SU-DHL-6 (cell line): ENCODE measurements at regions not wholly inside any gene's neighbourhood (a gene's known extent, or its start where the extent isn't known, plus 50 kb on each side); places are given as distances from the start of the nearest gene placed in this dataset.

Experiments used
- H2AFZ ChIP-seq: fragments of 200-600 bp; sonication (generic); 2 replicates; pipeline ENCODE4 v1.6.1; 2014; ENCODE audit warnings: low read depth, mild to moderate bottlenecking, moderate library complexity, mixed read lengths, antibody characterized with exemption, low read length; ENCODE audit not compliant: severe bottlenecking
- H3F3A ChIP-seq: fragments of 200-600 bp; shearing (Covaris generic); 2 replicates; pipeline ENCODE4 v1.6.0; 2016; ENCODE audit warnings: antibody characterized with exemption, mild to moderate bottlenecking; ENCODE audit not compliant: insufficient read depth
- H3K27ac ChIP-seq: fragments of 200-600 bp; sonication (generic); 2 replicates; pipeline ENCODE4 v1.5.1; 2016; ENCODE audit warnings: low read depth, mild to moderate bottlenecking, low read length, moderate library complexity, mixed read lengths
- H3K27me3 ChIP-seq: fragments of 200-600 bp; sonication (generic), shearing (Covaris generic); 2 replicates; pipeline ENCODE4 v1.6.0; 2014; ENCODE audit warnings: mild to moderate bottlenecking, low read length
- H3K36me3 ChIP-seq: fragments of 200-600 bp; sonication (generic); 2 replicates; pipeline ENCODE4 v1.6.1; 2014; ENCODE audit warnings: mild to moderate bottlenecking, low read length, mixed read lengths
- H3K4me2 ChIP-seq: fragments of 300-600, 200-600 bp; shearing (Covaris generic), sonication (generic); 2 replicates; pipeline ENCODE4 v1.6.0; 2014; ENCODE audit warnings: low read length, low read depth, mild to moderate bottlenecking; ENCODE audit not compliant: poor library complexity, severe bottlenecking
- H3K4me3 ChIP-seq: fragments of 200-600 bp; sonication (generic); 2 replicates; pipeline ENCODE4 v1.5.1; 2014; ENCODE audit warnings: antibody characterized with exemption, low read length, mild to moderate bottlenecking, mixed read lengths; ENCODE audit not compliant: insufficient read depth, poor library complexity, severe bottlenecking
- H3K79me2 ChIP-seq: fragments of 200-600 bp; sonication (generic); 2 replicates; pipeline ENCODE4 v1.6.1; 2014; ENCODE audit warnings: mild to moderate bottlenecking, low read length, moderate library complexity; ENCODE audit not compliant: insufficient read depth
- H3K9ac ChIP-seq: fragments of 200-600 bp; sonication (generic); 2 replicates; pipeline ENCODE4 v1.7.0; 2014; ENCODE audit warnings: mild to moderate bottlenecking, low read length
- H3K9me2 ChIP-seq: fragments of 200-600 bp; sonication (generic); replicated peaks from 2 replicates; pipeline ENCODE4 v1.6.1; 2014; ENCODE audit warnings: low read length; ENCODE audit not compliant: insufficient read depth
- H3K9me3 ChIP-seq: fragments of 200-600 bp; sonication (generic); 2 replicates; pipeline ENCODE4 v1.6.1; 2014; ENCODE audit warnings: low read length, mixed read lengths; ENCODE audit not compliant: insufficient read depth
- H4K20me1 ChIP-seq: fragments of 200-600 bp; sonication (generic); 2 replicates; pipeline ENCODE4 v1.6.1; 2014; ENCODE audit warnings: low read depth, mild to moderate bottlenecking, antibody characterized with exemption, low read length, moderate library complexity, mixed read lengths
- EZH2phosphoT487 ChIP-seq: fragments of 200-600 bp; sonication (generic), shearing (Covaris generic); conservative IDR thresholded peaks from 2 replicates; pipeline ENCODE4 v1.6.1; 2018; ENCODE audit warnings: mild to moderate bottlenecking, antibody characterized with exemption, low read length, moderate library complexity, mixed read lengths
- TF ChIP-seq, protein P1 (sequence below): fragments of 200-600 bp; sonication (generic); IDR thresholded peaks from one replicate; pipeline ENCODE4 v1.5.1; 2017; ENCODE audit warnings: antibody characterized with exemption, mild to moderate bottlenecking, low read length, moderate library complexity; ENCODE audit not compliant: insufficient read depth, poor library complexity, severe bottlenecking

- Histone ChIP-seq H3K4me2 (no peak overlapping the region), H3K79me2 (no peaks in the 10 kb centered on the region), H3K4me3 (no peak overlapping the region), H3K9me2 (no peaks in the 10 kb centered on the region), H2AFZ (no peak overlapping the region), H3K9me3 (no peaks in the 10 kb centered on the region), H3F3A (no peaks in the 10 kb centered on the region), H3K36me3 (no peaks in the 10 kb centered on the region), H3K27ac (no peak overlapping the region), H3K9ac (no peak overlapping the region), H3K27me3 (no peaks in the 10 kb centered on the region), H4K20me1 (no peaks in the 10 kb centered on the region)
- no peak for TF ChIP-seq EZH2phosphoT487
- TF ChIP-seq, protein P1, sequence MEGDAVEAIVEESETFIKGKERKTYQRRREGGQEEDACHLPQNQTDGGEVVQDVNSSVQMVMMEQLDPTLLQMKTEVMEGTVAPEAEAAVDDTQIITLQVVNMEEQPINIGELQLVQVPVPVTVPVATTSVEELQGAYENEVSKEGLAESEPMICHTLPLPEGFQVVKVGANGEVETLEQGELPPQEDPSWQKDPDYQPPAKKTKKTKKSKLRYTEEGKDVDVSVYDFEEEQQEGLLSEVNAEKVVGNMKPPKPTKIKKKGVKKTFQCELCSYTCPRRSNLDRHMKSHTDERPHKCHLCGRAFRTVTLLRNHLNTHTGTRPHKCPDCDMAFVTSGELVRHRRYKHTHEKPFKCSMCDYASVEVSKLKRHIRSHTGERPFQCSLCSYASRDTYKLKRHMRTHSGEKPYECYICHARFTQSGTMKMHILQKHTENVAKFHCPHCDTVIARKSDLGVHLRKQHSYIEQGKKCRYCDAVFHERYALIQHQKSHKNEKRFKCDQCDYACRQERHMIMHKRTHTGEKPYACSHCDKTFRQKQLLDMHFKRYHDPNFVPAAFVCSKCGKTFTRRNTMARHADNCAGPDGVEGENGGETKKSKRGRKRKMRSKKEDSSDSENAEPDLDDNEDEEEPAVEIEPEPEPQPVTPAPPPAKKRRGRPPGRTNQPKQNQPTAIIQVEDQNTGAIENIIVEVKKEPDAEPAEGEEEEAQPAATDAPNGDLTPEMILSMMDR, result no peak
Measured at GRCh38 chr2:163822033-163822432, 86.2 kb upstream of the FIGN start.

DNA sequence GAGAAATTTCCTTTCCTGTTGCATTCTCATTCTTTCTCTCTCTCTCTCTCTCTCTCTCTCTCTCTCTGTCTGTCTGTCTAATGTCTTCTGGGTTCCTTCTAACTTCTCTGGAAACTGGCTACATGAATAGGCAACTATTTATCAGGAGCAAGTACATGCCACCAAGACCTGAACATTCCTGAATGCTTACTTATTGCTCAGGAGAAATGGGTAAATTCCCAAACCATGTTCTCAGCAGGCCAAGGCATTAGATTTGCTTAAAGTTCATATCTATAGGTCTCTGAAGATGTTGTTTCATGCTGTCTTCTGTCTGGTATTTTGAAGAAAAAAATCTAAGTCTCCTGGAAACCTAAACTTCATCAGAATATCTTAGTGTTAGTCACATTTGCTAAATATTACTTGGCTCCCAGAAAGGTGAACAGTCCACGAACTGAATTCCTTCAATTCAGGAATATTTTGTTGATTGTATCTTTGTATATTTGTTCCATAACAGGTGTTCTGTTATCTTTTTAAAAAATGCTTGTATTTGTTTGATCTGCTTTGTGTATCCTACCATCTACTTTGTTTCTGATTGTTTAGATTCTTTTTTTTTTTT, 77.2 kb upstream of the FIGN start:
- Histone ChIP-seq H2AFZ (no peak overlapping the region), H4K20me1 (no peaks in the 10 kb centered on the region), H3K79me2 (no peaks in the 10 kb centered on the region), H3F3A (no peaks in the 10 kb centered on the region), H3K4me3 (no peak overlapping the region), H3K27ac (no peak overlapping the region), H3K4me2 (no peak overlapping the region), H3K9ac (no peak overlapping the region), H3K36me3 (no peaks in the 10 kb centered on the region), H3K27me3 (no peaks in the 10 kb centered on the region), H3K9me3 (no peaks in the 10 kb centered on the region), H3K9me2 (no peaks in the 10 kb centered on the region)
- TF ChIP-seq, protein P1, result no peak
- no peak for TF ChIP-seq EZH2phosphoT487

- H3K4me3 ChIP-seq, result no peak overlapping the region
- H3F3A ChIP-seq, result no peaks in the 10 kb centered on the region
- no peaks in the 10 kb centered on the region for H4K20me1 ChIP-seq
- no peak overlapping the region for H2AFZ ChIP-seq
- H3K27ac ChIP-seq, result no peak overlapping the region
- no peaks in the 10 kb centered on the region for H3K36me3 ChIP-seq
- H3K9ac ChIP-seq, result no peak overlapping the region
- no peak for TF ChIP-seq EZH2phosphoT487
- TF ChIP-seq, protein P1, result no peak
- H3K27me3 ChIP-seq, result no peaks in the 10 kb centered on the region
- H3K79me2 ChIP-seq, result no peaks in the 10 kb centered on the region
- no peaks in the 10 kb centered on the region for H3K9me2 ChIP-seq
- no peaks in the 10 kb centered on the region for H3K9me3 ChIP-seq
- H3K4me2 ChIP-seq, result no peak overlapping the region
Measured at GRCh38 chr2:163808406-163808805, 72.6 kb upstream of the FIGN start.
